Parathyroid adenoma (tissue), 2 donors: ENCODE measurements at regions not wholly inside any gene's neighbourhood (a gene's known extent, or its start where the extent isn't known, plus 50 kb on each side); places are given as distances from the start of the nearest gene placed in this dataset.

Source experiments
- H2AFZ ChIP-seq: fragments of 300-600 bp; sonication (generic); one replicate; pipeline ENCODE4 v1.7.0; 2017; ENCODE audit warnings: antibody characterized with exemption, mild to moderate bottlenecking
- H3K27ac ChIP-seq: fragments of 300-600 bp; sonication (generic); one replicate; pipeline ENCODE4 v1.7.0; 2017
- H3K27me3 ChIP-seq: fragments of 300-600 bp; sonication (generic); one replicate; pipeline ENCODE4 v1.7.0; 2017; ENCODE audit warnings: low read length; ENCODE audit not compliant: control insufficient read depth, insufficient read depth
- H3K36me3 ChIP-seq: fragments of 300-600 bp; sonication (generic); one replicate; pipeline ENCODE4 v1.7.0; 2017; ENCODE audit warnings: low read length; ENCODE audit not compliant: control insufficient read depth, insufficient read depth
- H3K4me1 ChIP-seq: fragments of 300-600 bp; sonication (generic); one replicate; pipeline ENCODE4 v1.7.0; 2017; ENCODE audit warnings: control low read depth
- H3K4me2 ChIP-seq: fragments of 300-600 bp; sonication (generic); one replicate; pipeline ENCODE4 v1.7.0; 2017; ENCODE audit warnings: low read length
- H3K4me3 ChIP-seq: fragments of 300-600 bp; sonication (generic); one replicate; pipeline ENCODE4 v1.7.0; 2017; ENCODE audit warnings: low read depth, low read length
- H3K79me2 ChIP-seq: fragments of 300-600 bp; sonication (generic); one replicate; pipeline ENCODE4 v1.7.0; 2017; ENCODE audit warnings: control low read depth
- H3K9ac ChIP-seq: fragments of 300-600 bp; sonication (generic); one replicate; pipeline ENCODE4 v1.7.0; 2017; ENCODE audit warnings: mild to moderate bottlenecking
- H3K9me3 ChIP-seq: fragments of 300-600 bp; sonication (generic); one replicate; pipeline ENCODE4 v1.7.0; 2017; ENCODE audit warnings: low read length; ENCODE audit not compliant: control insufficient read depth
- TF ChIP-seq, protein P1 (sequence below): fragments of 300-600 bp; sonication (generic); IDR thresholded peaks from one replicate; pipeline ENCODE4 v1.7.0; 2017; ENCODE audit warnings: antibody characterized with exemption, mild to moderate bottlenecking
- donor health status: primary hyperparathyroidism.

DNA sequence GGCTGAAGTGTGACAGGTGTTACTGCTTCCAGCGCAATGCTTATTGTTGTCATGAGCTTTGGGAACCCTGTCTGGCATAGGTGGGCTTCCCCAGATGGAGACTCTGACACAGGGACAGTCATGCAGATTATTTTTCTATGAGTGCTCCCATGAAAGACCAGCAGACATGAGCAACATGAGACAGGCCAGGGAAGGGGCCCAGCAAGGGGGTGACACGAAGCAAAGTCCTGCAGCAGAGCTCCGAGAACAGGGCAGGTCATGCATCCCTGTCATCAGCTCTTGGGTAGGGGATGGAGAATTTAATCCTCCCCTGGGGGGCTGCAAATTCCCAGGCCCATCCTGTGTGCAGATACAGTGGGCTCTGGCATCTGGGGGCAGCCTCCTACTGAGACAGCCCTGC lies 77.4 kb downstream of the CTAGE1 start:
- H3K79me2 ChIP-seq = no peaks in the 10 kb centered on the region
- H3K27ac ChIP-seq = no peak overlapping the region

DNA sequence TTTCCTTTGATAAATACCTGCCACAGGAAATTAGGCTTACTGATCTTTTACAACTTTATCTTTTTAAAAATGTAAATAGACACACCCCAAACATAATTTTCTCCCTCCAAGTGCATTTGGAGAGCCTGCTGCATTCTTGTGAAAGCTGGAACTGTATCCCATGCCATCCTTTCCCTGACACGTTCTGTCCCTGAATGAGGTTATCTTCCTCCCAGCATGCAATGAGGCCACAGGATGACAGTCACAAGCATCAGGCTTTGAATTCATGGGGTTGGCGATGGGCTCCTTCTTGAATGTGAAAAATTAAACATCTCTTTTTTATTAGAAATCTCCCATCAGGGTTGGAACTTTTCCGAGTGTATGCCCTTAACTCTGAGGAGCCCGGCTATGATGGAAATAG lies 77.8 kb downstream of the CTAGE1 start:
- no peaks in the 10 kb centered on the region for H3K36me3 ChIP-seq
- no peaks in the 10 kb centered on the region for H3K79me2 ChIP-seq
- H3K4me3 ChIP-seq = no peak overlapping the region
- TF ChIP-seq, protein P1, sequence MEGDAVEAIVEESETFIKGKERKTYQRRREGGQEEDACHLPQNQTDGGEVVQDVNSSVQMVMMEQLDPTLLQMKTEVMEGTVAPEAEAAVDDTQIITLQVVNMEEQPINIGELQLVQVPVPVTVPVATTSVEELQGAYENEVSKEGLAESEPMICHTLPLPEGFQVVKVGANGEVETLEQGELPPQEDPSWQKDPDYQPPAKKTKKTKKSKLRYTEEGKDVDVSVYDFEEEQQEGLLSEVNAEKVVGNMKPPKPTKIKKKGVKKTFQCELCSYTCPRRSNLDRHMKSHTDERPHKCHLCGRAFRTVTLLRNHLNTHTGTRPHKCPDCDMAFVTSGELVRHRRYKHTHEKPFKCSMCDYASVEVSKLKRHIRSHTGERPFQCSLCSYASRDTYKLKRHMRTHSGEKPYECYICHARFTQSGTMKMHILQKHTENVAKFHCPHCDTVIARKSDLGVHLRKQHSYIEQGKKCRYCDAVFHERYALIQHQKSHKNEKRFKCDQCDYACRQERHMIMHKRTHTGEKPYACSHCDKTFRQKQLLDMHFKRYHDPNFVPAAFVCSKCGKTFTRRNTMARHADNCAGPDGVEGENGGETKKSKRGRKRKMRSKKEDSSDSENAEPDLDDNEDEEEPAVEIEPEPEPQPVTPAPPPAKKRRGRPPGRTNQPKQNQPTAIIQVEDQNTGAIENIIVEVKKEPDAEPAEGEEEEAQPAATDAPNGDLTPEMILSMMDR = no peak
- no peak overlapping the region for H3K27ac ChIP-seq
- no peaks in the 10 kb centered on the region for H3K9me3 ChIP-seq
- H3K4me2 ChIP-seq = no peak overlapping the region
- H2AFZ ChIP-seq = no peak overlapping the region
- H3K4me1 ChIP-seq = no peaks in the 10 kb centered on the region
- H3K27me3 ChIP-seq = no peaks in the 10 kb centered on the region
- H3K9ac ChIP-seq = no peak overlapping the region

More for the DNA sequence above, 77.4 kb downstream of the CTAGE1 start:
- Histone ChIP-seq H3K4me3 (no peak overlapping the region), H3K36me3 (no peaks in the 10 kb centered on the region), H3K4me2 (no peak overlapping the region), H3K9ac (no peak overlapping the region), H3K9me3 (no peaks in the 10 kb centered on the region), H2AFZ (no peak overlapping the region), H3K27me3 (no peaks in the 10 kb centered on the region), H3K4me1 (no peaks in the 10 kb centered on the region)
- TF ChIP-seq, protein P1 = no peak

DNA sequence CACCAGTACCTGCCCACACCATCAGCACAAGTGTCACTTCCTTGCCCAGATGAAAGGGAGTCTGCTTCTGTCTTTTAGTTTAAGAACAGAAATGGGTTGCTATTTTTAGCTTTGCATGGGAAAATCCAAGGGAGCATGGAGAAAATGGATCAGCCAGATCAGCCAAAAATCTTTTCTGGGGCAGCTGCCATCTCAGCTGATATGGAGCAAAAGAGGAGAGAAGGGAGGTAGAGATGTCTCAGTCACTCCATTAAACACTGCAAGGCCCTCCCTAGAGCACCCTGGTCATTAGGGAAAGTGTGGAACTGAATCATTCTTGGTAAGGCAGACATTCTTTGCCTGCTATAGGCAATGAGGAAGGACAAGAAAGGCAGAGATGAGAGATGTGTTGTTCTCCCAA lies 79.9 kb downstream of the CTAGE1 start:
- H3K4me1 ChIP-seq = no peaks in the 10 kb centered on the region
- H3K4me3 ChIP-seq = no peak overlapping the region
- no peaks in the 10 kb centered on the region for H3K36me3 ChIP-seq
- H3K4me2 ChIP-seq = no peak overlapping the region
- H3K9me3 ChIP-seq = no peaks in the 10 kb centered on the region
- no peak overlapping the region for H3K27ac ChIP-seq
- TF ChIP-seq, protein P1 = no peak
- H2AFZ ChIP-seq = no peak overlapping the region
- H3K27me3 ChIP-seq = no peaks in the 10 kb centered on the region
- H3K9ac ChIP-seq = no peak overlapping the region
- H3K79me2 ChIP-seq = no peaks in the 10 kb centered on the region

DNA sequence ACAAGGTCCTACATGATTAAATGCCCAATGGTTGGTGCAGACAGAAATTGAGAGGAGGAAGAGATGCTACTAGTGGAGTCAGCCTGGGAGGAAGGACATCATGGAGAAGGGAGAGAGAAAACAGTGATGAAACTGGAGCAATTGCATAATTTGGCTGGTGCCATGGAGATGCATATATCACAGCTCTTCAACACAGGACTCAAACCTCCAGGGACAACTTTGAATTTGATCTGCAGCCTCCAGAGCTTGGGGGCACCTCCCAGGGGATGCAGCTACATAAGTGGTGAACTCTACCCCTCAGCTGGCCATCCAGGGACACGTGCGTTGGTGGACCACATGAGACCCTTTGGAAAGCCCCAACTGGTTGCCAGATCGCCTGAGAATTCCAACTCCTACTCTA lies 80.4 kb downstream of the CTAGE1 start:
- no peak overlapping the region for H2AFZ ChIP-seq
- no peaks in the 10 kb centered on the region for H3K27me3 ChIP-seq
- H3K79me2 ChIP-seq = no peaks in the 10 kb centered on the region
- no peaks in the 10 kb centered on the region for H3K36me3 ChIP-seq
- TF ChIP-seq, protein P1 = no peak
- no peak overlapping the region for H3K4me3 ChIP-seq
- no peak overlapping the region for H3K27ac ChIP-seq
- no peak overlapping the region for H3K4me2 ChIP-seq
- no peak overlapping the region for H3K9ac ChIP-seq
- no peaks in the 10 kb centered on the region for H3K9me3 ChIP-seq
- H3K4me1 ChIP-seq = no peaks in the 10 kb centered on the region

DNA sequence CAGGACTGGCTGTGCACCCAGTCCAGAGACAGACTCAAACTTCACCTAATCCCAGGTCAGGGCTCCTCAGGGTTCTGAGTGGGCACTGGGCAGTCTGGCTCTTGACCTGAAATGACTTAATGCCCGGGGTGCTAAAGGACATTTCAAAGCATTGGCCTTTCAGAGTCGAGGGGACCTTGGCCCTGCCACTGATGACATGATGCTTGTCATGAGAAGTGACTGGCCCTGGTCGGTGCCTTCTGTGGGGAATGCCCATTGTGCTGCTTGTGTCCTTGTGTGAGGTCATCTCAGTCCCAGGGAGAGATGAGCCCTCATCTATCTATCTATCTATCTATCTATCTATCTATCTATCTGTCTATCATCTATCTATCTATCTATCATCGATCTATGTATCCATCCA lies 81.3 kb downstream of the CTAGE1 start:
- Histone ChIP-seq H3K4me3 (no peak overlapping the region), H3K4me2 (no peak overlapping the region), H3K36me3 (no peaks in the 10 kb centered on the region), H2AFZ (no peak overlapping the region), H3K9me3 (no peaks in the 10 kb centered on the region), H3K9ac (no peak overlapping the region), H3K79me2 (no peaks in the 10 kb centered on the region), H3K27ac (no peak overlapping the region), H3K4me1 (no peaks in the 10 kb centered on the region), H3K27me3 (no peaks in the 10 kb centered on the region)
- TF ChIP-seq, protein P1 = no peak
